OCI-LY7 (cell line): ENCODE measurements at regions not wholly inside any gene's neighbourhood (a gene's known extent, or its start where the extent isn't known, plus 50 kb on each side); places are given as distances from the start of the nearest gene placed in this dataset.

Experiments
- BruUV-seq: library from RNA; stranded (reverse); fragments of 400-500 nt; replicated peaks from 2 replicates; lab custom pipeline; 2021; lab: Mats Ljungman, UMichigan
- CTCF ChIA-PET: fragments of 300-600 bp; sonication (Branson Sonifier 250); formaldehyde crosslinking; loops from one replicate; lab custom pipeline; 2022; ENCODE audit warnings: antibody characterized with exemption; ENCODE audit not compliant: unreplicated experiment; lab: Charles Lee
- POLR2A ChIA-PET: fragments of 300-600 bp; sonication (Branson Sonifier 250); formaldehyde crosslinking; loops from one replicate; lab custom pipeline; 2022; ENCODE audit warnings: antibody characterized with exemption; lab: Charles Lee
- DNase-seq: peaks from one replicate; pipeline ENCODE4 v3.0.0-alpha.2; 2015; ENCODE audit warnings: low spot score
- H2AFZ ChIP-seq: fragments of 200-600 bp; sonication (generic), shearing (Covaris generic); 2 replicates; pipeline ENCODE4 v1.6.1; 2014; ENCODE audit warnings: mild to moderate bottlenecking, antibody characterized with exemption, low read length, moderate library complexity
- H3K27ac ChIP-seq: fragments of 200-600 bp; sonication (generic); 2 replicates; pipeline ENCODE4 v1.5.1; 2014; ENCODE audit warnings: mixed run types, low read depth, mild to moderate bottlenecking, moderate library complexity, low read length, inconsistent platforms; ENCODE audit not compliant: poor library complexity, severe bottlenecking
- H3K36me3 ChIP-seq: fragments of 200-600 bp; sonication (generic); 2 replicates; pipeline ENCODE4 v1.6.1; 2014; ENCODE audit warnings: mild to moderate bottlenecking, antibody characterized with exemption, low read length, moderate library complexity, mixed read lengths; ENCODE audit not compliant: insufficient read depth
- H3K4me1 ChIP-seq: fragments of 200-600 bp; sonication (generic); 2 replicates; pipeline ENCODE4 v1.5.1; 2014; ENCODE audit warnings: mild to moderate bottlenecking, low read length; ENCODE audit not compliant: insufficient read depth, poor library complexity, severe bottlenecking
- H3K4me2 ChIP-seq: fragments of 200-600 bp; sonication (generic); 2 replicates; pipeline ENCODE4 v1.6.1; 2014; ENCODE audit warnings: mild to moderate bottlenecking, low read length
- H3K4me3 ChIP-seq: fragments of 200-600 bp; sonication (generic); 2 replicates; pipeline ENCODE4 v1.5.1; 2014; ENCODE audit warnings: mild to moderate bottlenecking, low read depth, low read length; ENCODE audit not compliant: poor library complexity, severe bottlenecking
- H3K79me2 ChIP-seq: fragments of 200-600 bp; sonication (generic); 2 replicates; pipeline ENCODE4 v1.6.1; 2016; ENCODE audit warnings: low read depth, mild to moderate bottlenecking, low read length, moderate library complexity, mixed read lengths; ENCODE audit not compliant: insufficient read depth
- H3K9me2 ChIP-seq: fragments of 200-600 bp; sonication (generic); 2 replicates; pipeline ENCODE4 v1.6.1; 2016; ENCODE audit warnings: mild to moderate bottlenecking, low read length, mixed read lengths; ENCODE audit not compliant: insufficient read depth
- H3K9me3 ChIP-seq: fragments of 200-600 bp; sonication (generic); 2 replicates; pipeline ENCODE4 v1.6.1; 2014; ENCODE audit warnings: mild to moderate bottlenecking, mixed run types, low read length, mixed read lengths
- H4K20me1 ChIP-seq: fragments of 200-600 bp; sonication (generic); 2 replicates; pipeline ENCODE4 v1.6.1; 2014; ENCODE audit warnings: mild to moderate bottlenecking, antibody characterized with exemption, low read length, moderate library complexity, mixed read lengths; ENCODE audit not compliant: insufficient read depth
- EZH2phosphoT487 ChIP-seq: fragments of 200-600 bp; sonication (generic); IDR thresholded peaks from 2 replicates; pipeline ENCODE4 v1.6.1; 2018; ENCODE audit warnings: low read depth, borderline replicate concordance, mild to moderate bottlenecking, mixed run types, antibody characterized with exemption, low read length, moderate library complexity, mixed read lengths
- intact Hi-C: fragments of 100-400 bp; cut with micrococcal nuclease; formaldehyde crosslinking; loops from one replicate; pipeline ENCODE4 v1.10.0; 2022; ENCODE audit not compliant: unreplicated experiment
- TF ChIP-seq, protein P1 (sequence below): fragments of 200-600 bp; sonication (generic); conservative IDR thresholded peaks from 2 replicates; pipeline ENCODE4 v1.5.1; 2014; ENCODE audit warnings: mild to moderate bottlenecking, antibody characterized with exemption, low read length, moderate library complexity, mixed read lengths

DNA sequence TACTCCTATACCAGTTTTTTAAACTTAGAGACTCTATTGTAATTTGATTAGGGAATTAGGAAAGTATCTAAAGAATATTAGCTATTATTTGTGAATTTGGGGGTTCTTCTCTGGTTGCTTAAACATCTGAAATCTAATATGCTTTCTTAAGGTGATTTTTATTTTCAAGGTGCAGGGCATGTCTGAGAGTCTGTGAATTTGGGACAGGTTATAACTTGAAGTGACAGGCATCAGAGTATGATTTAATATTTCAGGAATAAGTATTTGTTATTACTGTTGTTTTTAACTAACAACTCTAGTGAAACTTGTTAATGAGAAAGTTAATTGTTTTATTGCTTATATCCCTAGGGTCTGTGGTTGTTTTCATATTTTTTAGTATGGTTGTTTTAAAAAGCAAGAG is 321.6 kb upstream of the EPHA3 start:
- DNase-seq: no peak

DNA sequence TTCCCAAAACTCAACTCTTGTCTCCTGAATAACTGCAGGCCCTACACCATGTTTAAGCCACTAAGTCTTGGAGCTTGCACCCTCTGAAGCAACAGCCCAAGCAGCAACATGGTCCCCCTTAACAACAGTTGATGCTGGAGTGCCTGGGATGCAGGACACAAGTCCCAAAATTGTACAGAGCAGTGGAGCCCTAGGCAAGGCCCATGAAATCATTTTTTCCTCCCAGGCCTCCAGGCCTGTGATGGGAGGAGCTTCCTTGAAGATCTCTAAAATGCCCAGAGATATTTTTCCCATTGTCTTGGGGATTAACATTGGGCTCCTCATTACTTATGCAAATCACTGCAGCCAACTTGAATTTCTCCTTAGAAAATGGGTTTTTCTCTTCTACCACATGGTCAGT is 311.9 kb upstream of the EPHA3 start:
- DNase-seq: no peak
- Histone ChIP-seq H3K36me3 (no peaks in the 10 kb centered on the region), H3K9me3 (0 out of 2 replicates have a peak, but pooled peaks cover 10% of the 10 kb centered on the region), H3K4me3 (no peak overlapping the region), H2AFZ (no peak overlapping the region), H3K79me2 (no peaks in the 10 kb centered on the region), H3K4me1 (no peaks in the 10 kb centered on the region), H3K9me2 (no peaks in the 10 kb centered on the region), H4K20me1 (no peaks in the 10 kb centered on the region), H3K4me2 (no peak overlapping the region), H3K27ac (no peak overlapping the region)
- POLR2A ChIA-PET: interaction anchor here (0.5 kb wide), 1 partner anchor 122 kb away, joined by 3 read pairs; no protein-coding TSS in a partner anchor
- intact Hi-C loops: no loop called here
- TF ChIP-seq, protein P1, sequence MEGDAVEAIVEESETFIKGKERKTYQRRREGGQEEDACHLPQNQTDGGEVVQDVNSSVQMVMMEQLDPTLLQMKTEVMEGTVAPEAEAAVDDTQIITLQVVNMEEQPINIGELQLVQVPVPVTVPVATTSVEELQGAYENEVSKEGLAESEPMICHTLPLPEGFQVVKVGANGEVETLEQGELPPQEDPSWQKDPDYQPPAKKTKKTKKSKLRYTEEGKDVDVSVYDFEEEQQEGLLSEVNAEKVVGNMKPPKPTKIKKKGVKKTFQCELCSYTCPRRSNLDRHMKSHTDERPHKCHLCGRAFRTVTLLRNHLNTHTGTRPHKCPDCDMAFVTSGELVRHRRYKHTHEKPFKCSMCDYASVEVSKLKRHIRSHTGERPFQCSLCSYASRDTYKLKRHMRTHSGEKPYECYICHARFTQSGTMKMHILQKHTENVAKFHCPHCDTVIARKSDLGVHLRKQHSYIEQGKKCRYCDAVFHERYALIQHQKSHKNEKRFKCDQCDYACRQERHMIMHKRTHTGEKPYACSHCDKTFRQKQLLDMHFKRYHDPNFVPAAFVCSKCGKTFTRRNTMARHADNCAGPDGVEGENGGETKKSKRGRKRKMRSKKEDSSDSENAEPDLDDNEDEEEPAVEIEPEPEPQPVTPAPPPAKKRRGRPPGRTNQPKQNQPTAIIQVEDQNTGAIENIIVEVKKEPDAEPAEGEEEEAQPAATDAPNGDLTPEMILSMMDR: no peak
- TF ChIP-seq EZH2phosphoT487: no peak
- CTCF ChIA-PET: no interaction called here
- BruUV-seq: no TSS peak

More for the DNA sequence above, 321.6 kb upstream of the EPHA3 start:
- Histone ChIP-seq H3K4me3 (no peak overlapping the region), H3K9me3 (no peaks in the 10 kb centered on the region), H2AFZ (no peak overlapping the region), H3K27ac (no peak overlapping the region), H3K4me2 (no peak overlapping the region), H3K4me1 (no peaks in the 10 kb centered on the region), H3K79me2 (no peaks in the 10 kb centered on the region), H3K36me3 (no peaks in the 10 kb centered on the region), H4K20me1 (no peaks in the 10 kb centered on the region), H3K9me2 (no peaks in the 10 kb centered on the region; the same call in 1 of the 2 replicates)
- intact Hi-C loops: no loop called here
- CTCF ChIA-PET: no interaction called here
- TF ChIP-seq EZH2phosphoT487: no peak
- TF ChIP-seq, protein P1: no peak
- no TSS peak for BruUV-seq
- POLR2A ChIA-PET: interaction anchor here (1.0 kb wide), 1 partner anchor 142 kb away, joined by 4 read pairs; no protein-coding TSS in a partner anchor

DNA sequence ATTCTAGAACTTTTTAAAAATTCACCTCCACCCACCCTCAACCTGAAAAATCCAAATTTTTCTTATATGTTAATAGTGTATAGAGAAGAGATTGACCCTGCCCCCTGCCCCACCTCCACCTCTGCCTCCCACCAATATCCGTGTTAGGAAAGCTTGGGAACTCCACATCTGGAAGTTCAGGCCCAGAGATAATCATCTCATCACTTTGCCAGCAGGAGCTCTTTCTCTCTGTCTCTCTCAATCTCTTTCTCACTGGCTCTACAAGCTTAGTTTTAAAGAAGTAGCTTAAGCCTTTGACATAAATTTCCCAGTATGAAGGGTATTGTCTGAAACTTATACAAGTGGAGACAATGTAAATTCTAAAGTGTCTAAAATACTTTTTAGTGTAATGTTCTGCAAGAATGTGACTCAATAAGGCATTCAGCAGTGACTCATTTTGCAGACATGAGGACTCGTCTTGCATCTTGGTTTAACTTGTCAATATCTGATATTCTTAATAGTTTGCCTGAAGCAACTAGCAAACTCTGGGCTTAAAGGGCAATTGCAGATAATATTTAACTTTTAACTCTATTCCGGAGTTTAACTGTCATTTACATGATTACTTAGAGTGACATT is 299.8 kb upstream of the EPHA3 start:
- no peaks in the 10 kb centered on the region for H3K9me2 ChIP-seq
- no peak overlapping the region for H3K4me3 ChIP-seq
- H3K4me1 ChIP-seq: no peaks in the 10 kb centered on the region
- no peaks in the 10 kb centered on the region for H3K36me3 ChIP-seq
- H3K27ac ChIP-seq: no peak overlapping the region
- H3K9me3 ChIP-seq: no peaks in the 10 kb centered on the region
- BruUV-seq: no TSS peak
- no peak for DNase-seq
- ChIA-PET POLR2A (no interaction called here), CTCF (no interaction called here)
- no peaks in the 10 kb centered on the region for H4K20me1 ChIP-seq
- no peak for TF ChIP-seq EZH2phosphoT487
- TF ChIP-seq, protein P1: no peak
- no peak overlapping the region for H3K4me2 ChIP-seq
- no peaks in the 10 kb centered on the region for H3K79me2 ChIP-seq
- no peak overlapping the region for H2AFZ ChIP-seq
- intact Hi-C loops: no loop called here
